HG03045 (cell line): ENCODE measurements at regions not wholly inside any gene's neighbourhood (a gene's known extent, or its start where the extent isn't known, plus 50 kb on each side); places are given as distances from the start of the nearest gene placed in this dataset.

Source experiments
- ATAC-seq: cut with Tn5 transposase; IDR thresholded peaks from one replicate; pipeline ENCODE4 v1.9.1; 2021; ENCODE audit warnings: mild to moderate bottlenecking, moderate library complexity; ENCODE audit not compliant: unreplicated experiment

DNA sequence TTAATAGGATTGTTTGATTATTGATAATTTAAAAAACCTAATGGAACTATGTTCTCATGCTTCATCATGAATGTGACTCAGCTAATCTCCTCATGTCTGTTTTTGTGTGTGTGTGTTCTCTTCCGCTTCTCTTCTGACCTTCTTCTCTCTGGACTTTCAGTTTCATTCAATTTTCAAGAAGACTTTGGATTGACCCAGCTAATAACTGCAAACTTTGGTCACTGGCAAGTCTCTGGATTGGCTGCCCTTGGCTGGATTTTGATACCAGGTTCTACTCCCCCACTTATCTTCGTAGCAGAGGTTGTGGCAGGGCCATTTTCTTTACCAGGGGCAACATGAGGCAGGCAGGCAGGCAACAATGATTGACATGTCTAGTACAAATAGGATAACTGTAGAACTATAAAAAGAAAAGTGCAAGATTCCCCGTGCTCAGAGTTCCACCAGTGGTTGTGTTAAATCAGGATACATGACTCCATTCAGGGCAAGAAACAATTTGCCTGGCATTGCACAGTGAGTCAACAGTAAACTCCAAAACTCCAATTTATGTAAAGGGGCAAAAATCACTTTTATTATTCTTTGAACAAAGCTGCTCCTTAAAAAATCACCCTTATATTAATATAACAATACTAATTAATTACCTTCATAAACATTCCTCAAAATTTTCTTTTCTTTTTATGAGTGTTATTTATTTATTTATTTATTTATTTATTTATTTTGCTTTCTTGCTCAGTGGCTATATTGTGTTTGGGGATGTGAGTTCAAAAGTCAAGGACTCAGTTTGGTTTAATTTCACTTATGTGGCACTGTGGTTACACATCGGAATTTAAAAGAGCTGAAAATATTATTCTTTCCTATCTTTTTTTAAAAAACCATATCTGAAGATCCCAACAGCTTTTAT lies 167.6 kb downstream of the RND3 start:
- no peak for ATAC-seq

GRCh38 chr2:150319085-150319484 lies 168.4 kb downstream of the RND3 start:
- ATAC-seq: no peak

GRCh38 chr2:150312271-150312670 lies 175.2 kb downstream of the RND3 start:
- no peak for ATAC-seq

DNA sequence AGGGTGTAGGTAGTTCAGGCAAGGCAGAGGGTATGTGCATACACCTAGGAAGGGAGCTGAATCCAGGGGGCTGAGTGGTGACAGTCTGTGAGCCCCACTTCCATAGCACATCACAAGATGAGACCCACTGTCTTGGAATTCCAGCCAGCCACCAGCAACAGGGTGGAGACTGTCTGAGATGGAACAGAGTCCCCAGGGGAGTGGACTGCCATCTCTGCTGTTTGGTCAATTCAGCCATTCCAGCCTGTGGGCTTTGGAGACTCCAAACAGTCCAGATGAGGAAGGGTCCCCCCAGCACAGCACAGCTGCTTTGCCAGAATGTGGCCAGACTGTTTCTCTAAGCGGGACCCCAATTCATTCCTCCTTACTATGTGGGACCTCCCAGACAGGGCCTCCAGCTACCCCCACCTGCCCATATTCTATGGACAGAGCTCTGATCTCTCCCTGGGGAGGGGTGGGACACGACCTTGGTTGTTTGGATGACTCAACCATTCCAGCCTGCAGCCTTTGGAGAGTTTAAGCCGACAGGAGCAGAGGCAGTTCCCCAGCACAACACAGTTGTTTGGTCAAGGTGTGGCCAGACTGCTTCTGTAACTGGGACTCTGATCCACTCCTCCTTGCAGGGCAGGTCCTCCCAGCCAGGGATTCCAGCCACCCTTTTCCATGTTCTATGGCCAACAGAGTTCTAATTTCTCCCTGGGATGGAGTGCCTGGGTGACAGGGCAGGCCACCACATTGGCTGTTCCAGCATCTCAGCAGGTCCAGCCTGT lies 178.0 kb downstream of the RND3 start:
- no peak for ATAC-seq

DNA sequence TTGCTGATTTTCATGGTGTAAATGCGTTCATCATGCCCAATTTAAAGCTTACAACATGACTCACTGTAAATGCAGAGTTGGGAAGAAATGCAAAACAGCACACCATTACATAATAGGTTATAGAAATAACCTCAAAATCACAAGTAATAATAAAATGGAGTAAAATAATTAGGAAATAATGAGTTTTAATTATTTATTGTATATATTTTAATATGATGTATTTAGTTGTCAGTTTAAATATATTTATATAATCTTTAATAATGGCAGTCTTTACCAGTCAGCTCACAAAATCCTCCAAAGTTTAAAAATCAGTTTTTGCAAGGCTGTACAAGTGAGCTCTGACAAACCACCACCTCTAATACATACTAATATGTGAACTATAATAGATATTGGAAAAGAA lies 180.2 kb downstream of the RND3 start:
- no peak for ATAC-seq

- ATAC-seq: no peak
These were observed 184.2 kb downstream of the RND3 start for GRCh38 chr2:150303281-150303680.

GRCh38 chr2:150298571-150299305 lies 188.7 kb downstream of the RND3 start:
- no peak for ATAC-seq

- ATAC-seq: no peak
These were observed 190.5 kb downstream of the RND3 start for GRCh38 chr2:150296770-150297546.

- ATAC-seq: no peak
These were observed 191.9 kb downstream of the RND3 start for GRCh38 chr2:150295544-150295943.

DNA sequence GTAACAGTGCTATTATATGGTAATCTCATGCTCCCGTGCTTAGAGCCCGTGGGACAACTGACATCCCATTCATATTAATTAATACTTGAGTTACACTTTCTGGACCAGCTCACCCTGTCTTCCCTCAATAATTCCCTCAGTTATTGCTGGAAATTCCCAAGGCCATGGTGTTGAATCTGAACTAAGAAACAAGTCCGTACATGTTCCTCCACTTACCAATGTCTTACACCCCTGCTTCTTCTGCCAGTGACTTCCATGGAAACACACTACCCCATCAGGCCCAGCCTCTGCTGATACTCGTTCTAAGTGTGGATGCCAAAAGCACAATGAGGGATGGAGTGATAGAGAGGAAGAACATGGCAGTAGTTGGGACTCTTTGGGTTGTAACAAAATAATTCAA lies 193.7 kb downstream of the RND3 start:
- ATAC-seq: no peak

DNA sequence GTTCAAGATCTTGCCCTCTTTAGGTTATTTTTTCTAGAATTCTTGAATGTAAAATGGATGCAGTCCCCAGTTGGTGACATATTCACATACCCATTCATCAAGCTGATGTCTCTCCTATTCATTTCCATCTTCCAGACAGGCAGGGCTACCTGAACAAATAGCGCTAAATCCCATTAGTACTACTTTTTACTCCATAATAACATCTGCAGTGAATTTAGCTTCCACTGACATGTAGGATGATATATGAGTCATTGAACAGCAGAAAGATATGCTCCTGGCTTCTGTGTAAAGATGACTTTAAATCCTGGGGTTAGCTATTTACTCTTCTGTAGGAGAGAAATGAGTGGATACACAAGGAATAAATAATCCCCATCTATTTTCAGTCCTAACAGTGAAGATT lies 194.7 kb downstream of the RND3 start:
- ATAC-seq: no peak

DNA sequence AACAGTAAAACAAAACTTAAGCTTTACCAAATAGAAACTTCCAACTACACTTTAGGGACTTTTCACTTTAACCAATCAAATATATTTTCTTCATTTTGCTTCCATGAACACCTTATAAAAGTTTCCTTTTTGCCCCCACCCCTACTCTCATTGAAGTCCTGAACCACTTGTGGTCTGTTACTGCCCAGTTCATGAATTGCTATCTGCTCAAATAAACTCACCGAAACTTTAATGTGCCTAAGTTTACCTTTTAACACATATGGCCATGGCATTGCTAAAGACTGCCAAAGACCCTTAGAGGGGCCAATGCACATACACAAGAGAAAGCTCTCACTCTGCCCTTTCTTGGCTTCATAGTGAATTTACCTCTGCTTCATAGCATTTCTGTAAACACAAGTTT lies 195.3 kb downstream of the RND3 start:
- no peak for ATAC-seq

- ATAC-seq: no peak
These were observed 200.6 kb downstream of the RND3 start for GRCh38 chr2:150286730-150287362.

GRCh38 chr2:150284116-150284515 lies 203.4 kb downstream of the RND3 start:
- no peak for ATAC-seq

DNA sequence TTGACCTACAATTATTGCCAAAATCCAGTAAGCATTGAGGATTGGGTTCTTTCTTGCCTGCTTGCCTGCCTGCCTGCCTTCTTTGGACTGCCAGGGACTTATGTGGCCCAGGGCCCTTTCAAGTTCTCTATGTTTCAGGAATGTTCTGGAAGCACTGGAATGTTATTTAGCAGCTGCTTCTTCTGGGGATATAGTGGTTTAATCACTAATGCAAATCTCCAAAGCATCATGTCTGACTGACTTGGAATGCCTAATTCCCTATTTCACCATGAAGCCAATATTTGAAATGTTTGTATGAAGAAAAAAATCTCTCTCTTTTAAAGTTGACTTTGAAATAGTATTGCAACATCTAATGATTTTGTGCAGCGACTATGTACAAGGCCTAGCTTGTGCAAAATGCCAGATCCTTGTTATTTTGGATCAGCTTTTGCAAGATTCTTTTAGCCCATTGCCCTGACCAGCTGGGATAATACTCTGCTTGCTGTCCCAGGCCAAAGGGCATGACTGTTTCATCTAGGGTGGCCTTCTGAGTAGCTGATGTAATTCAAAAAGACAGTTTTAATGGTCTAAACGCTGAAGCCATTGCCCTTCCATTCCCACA lies 204.6 kb downstream of the RND3 start:
- no peak for ATAC-seq

GRCh38 chr2:150282357-150282756 lies 205.1 kb downstream of the RND3 start:
- no peak for ATAC-seq

DNA sequence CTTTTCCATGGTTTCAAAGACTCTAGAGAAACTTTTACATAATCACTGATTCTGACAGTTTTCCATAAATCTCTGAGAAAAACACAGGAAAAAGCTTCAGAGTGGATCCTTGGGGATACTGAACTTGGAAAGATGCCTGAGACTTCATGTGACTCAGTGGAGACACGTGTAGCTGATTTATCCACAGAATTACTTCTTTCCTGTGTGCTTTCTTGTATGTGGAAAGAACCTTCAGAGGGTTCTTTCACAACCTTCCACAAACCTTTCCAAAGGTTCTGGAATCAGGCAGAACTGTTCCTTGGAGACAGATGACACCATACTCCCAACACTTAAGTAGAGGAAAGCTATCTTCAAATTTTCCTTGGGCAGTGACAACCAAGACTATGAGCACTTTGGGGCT lies 207.2 kb downstream of the RND3 start:
- ATAC-seq: no peak

DNA sequence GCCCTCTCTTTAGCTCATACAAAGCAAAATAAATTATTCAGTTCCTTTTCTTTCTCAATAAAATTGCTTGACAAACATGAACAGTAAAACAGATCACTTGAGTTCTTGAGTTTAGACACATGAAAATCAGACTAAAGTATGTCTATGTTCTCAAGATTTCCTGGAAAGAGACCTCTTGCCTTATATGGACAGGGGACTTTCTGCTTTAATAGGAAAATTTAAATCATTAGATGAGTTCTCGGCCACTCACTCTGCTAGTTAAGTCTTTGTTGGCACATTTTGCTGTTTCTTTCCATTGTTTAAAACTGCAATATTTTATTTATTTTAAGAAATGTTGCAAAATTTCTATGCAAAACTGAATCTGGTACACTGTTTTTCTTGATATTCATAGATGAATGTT lies 207.8 kb downstream of the RND3 start:
- ATAC-seq: no peak

- no peak for ATAC-seq
These were observed 210.7 kb downstream of the RND3 start for GRCh38 chr2:150276737-150277136.

DNA sequence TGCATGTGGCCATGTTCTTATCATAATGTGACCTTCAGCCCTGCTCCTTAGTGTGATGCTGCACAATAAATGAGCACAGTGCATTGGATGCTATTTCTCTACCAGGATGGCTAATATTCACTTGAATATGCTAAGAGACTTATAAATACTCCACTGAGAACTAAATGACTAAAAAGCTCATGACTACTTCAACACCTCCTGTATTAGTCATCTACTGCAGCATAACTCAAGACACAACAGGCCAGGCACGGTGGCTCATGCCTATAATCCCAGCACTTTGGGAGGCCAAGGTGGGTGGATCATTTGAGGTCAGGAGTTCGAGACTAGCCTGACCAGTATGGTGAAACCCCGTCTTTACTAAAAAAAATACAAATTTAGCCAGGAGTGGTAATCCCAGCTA lies 213.4 kb downstream of the RND3 start:
- ATAC-seq: no peak
